ENCODE measurements at regions not wholly inside any gene's neighbourhood (a gene's known extent, or its start where the extent isn't known, plus 50 kb on each side); places are given as distances from the start of the nearest gene placed in this dataset.

GRCh38 chr4:13151194-13151593 lies 332.9 kb downstream of the RAB28 start:
- no peak for DNase-seq
- CTCF ChIA-PET = no interaction called here
- H3K27me3 Mint-ChIP-seq = no peaks in the 10 kb centered on the region

GRCh38 chr4:13143222-13144070 lies 340.7 kb downstream of the RAB28 start:
- CTCF ChIA-PET = no interaction called here
- Mint-ChIP-seq H3K27me3 (no peaks in the 10 kb centered on the region), H3K27ac (no peak overlapping the region), H3K9me3 (no peaks in the 10 kb centered on the region), H3K4me3 (no peak overlapping the region), H3K36me3 (no peaks in the 10 kb centered on the region), H3K4me1 (no peaks in the 10 kb centered on the region)
- DNase-seq = no peak

More at GRCh38 chr4:13151194-13151593, 332.9 kb downstream of the RAB28 start:
- no peak overlapping the region for H3K27ac Mint-ChIP-seq
- no peak overlapping the region for H3K4me3 Mint-ChIP-seq
- H3K9me3 Mint-ChIP-seq = no peaks in the 10 kb centered on the region
- H3K36me3 Mint-ChIP-seq = no peaks in the 10 kb centered on the region
- no peaks in the 10 kb centered on the region for H3K4me1 Mint-ChIP-seq

- H3K27ac Mint-ChIP-seq = no peak overlapping the region
- H3K4me1 Mint-ChIP-seq = no peaks in the 10 kb centered on the region
- H3K36me3 Mint-ChIP-seq = no peaks in the 10 kb centered on the region
- no peaks in the 10 kb centered on the region for H3K27me3 Mint-ChIP-seq
- H3K9me3 Mint-ChIP-seq = no peaks in the 10 kb centered on the region
- DNase-seq = no peak
- CTCF ChIA-PET = no interaction called here
- H3K4me3 Mint-ChIP-seq = no peak overlapping the region
These were observed 341.4 kb downstream of the RAB28 start for GRCh38 chr4:13142726-13143125.

- CTCF ChIA-PET = no interaction called here
- H3K4me3 Mint-ChIP-seq = no peak overlapping the region
- no peaks in the 10 kb centered on the region for H3K36me3 Mint-ChIP-seq
These were observed 341.9 kb downstream of the RAB28 start for GRCh38 chr4:13142191-13142590.

GRCh38 chr4:13137390-13137789 lies 346.8 kb downstream of the RAB28 start:
- Mint-ChIP-seq H3K27me3 (no peaks in the 10 kb centered on the region), H3K36me3 (no peaks in the 10 kb centered on the region), H3K4me1 (no peaks in the 10 kb centered on the region), H3K4me3 (no peak overlapping the region), H3K9me3 (no peaks in the 10 kb centered on the region), H3K27ac (no peak overlapping the region)
- DNase-seq = no peak
- CTCF ChIA-PET = no interaction called here

More at GRCh38 chr4:13142191-13142590, 341.9 kb downstream of the RAB28 start:
- Mint-ChIP-seq H3K27me3 (no peaks in the 10 kb centered on the region), H3K9me3 (no peaks in the 10 kb centered on the region), H3K27ac (no peak overlapping the region), H3K4me1 (no peaks in the 10 kb centered on the region)
- DNase-seq = no peak

GRCh38 chr4:13133700-13134099 lies 350.4 kb downstream of the RAB28 start:
- no peak overlapping the region for H3K4me3 Mint-ChIP-seq
- no peaks in the 10 kb centered on the region for H3K27me3 Mint-ChIP-seq
- DNase-seq = no peak
- CTCF ChIA-PET = no interaction called here
- H3K4me1 Mint-ChIP-seq = no peaks in the 10 kb centered on the region
- H3K36me3 Mint-ChIP-seq = no peaks in the 10 kb centered on the region
- H3K9me3 Mint-ChIP-seq = no peaks in the 10 kb centered on the region
- H3K27ac Mint-ChIP-seq = no peak overlapping the region

- DNase-seq = no peak
- Mint-ChIP-seq H3K4me3 (no peak overlapping the region), H3K9me3 (no peaks in the 10 kb centered on the region), H3K36me3 (no peaks in the 10 kb centered on the region), H3K27me3 (no peaks in the 10 kb centered on the region), H3K27ac (no peak overlapping the region), H3K4me1 (no peaks in the 10 kb centered on the region)
- CTCF ChIA-PET = no interaction called here
These were observed 353.3 kb downstream of the RAB28 start for GRCh38 chr4:13130848-13131247.

GRCh38 chr4:13129095-13129494 lies 355.0 kb downstream of the RAB28 start:
- Mint-ChIP-seq H3K27me3 (no peaks in the 10 kb centered on the region), H3K9me3 (no peaks in the 10 kb centered on the region)
- CTCF ChIA-PET = no interaction called here

GRCh38 chr4:13126976-13127910 lies 356.9 kb downstream of the RAB28 start:
- Mint-ChIP-seq H3K36me3 (no peaks in the 10 kb centered on the region), H3K4me3 (no peak overlapping the region), H3K9me3 (no peaks in the 10 kb centered on the region), H3K27ac (no peak overlapping the region), H3K27me3 (no peaks in the 10 kb centered on the region), H3K4me1 (no peaks in the 10 kb centered on the region)
- CTCF ChIA-PET = interaction anchor here (0.6 kb wide), 1 partner anchor 1130 kb away, joined by 3 read pairs; no protein-coding TSS in a partner anchor
- DNase-seq = no peak

More at GRCh38 chr4:13129095-13129494, 355.0 kb downstream of the RAB28 start:
- H3K36me3 Mint-ChIP-seq = no peaks in the 10 kb centered on the region
- H3K27ac Mint-ChIP-seq = no peak overlapping the region
- no peak overlapping the region for H3K4me3 Mint-ChIP-seq
- DNase-seq = no peak
- H3K4me1 Mint-ChIP-seq = no peaks in the 10 kb centered on the region

- no peak overlapping the region for H3K27ac Mint-ChIP-seq
- H3K4me3 Mint-ChIP-seq = no peak overlapping the region
- CTCF ChIA-PET = no interaction called here
- no peaks in the 10 kb centered on the region for H3K4me1 Mint-ChIP-seq
- H3K36me3 Mint-ChIP-seq = no peaks in the 10 kb centered on the region
- no peak for DNase-seq
- H3K9me3 Mint-ChIP-seq = no peaks in the 10 kb centered on the region
- H3K27me3 Mint-ChIP-seq = no peaks in the 10 kb centered on the region
These were observed 365.5 kb downstream of the RAB28 start for GRCh38 chr4:13118633-13119032.

- no peaks in the 10 kb centered on the region for H3K9me3 Mint-ChIP-seq
- H3K4me1 Mint-ChIP-seq = no peaks in the 10 kb centered on the region
- no peaks in the 10 kb centered on the region for H3K27me3 Mint-ChIP-seq
- DNase-seq = no peak
- H3K4me3 Mint-ChIP-seq = no peak overlapping the region
- H3K27ac Mint-ChIP-seq = no peak overlapping the region
- H3K36me3 Mint-ChIP-seq = no peaks in the 10 kb centered on the region
- CTCF ChIA-PET = no interaction called here
These were observed 367.0 kb downstream of the RAB28 start for GRCh38 chr4:13117185-13117584.

- no peak overlapping the region for H3K4me3 Mint-ChIP-seq
- no peaks in the 10 kb centered on the region for H3K9me3 Mint-ChIP-seq
These were observed 372.1 kb downstream of the RAB28 start for GRCh38 chr4:13112030-13112429.

GRCh38 chr4:13109536-13109935 lies 374.6 kb downstream of the RAB28 start:
- DNase-seq = no peak
- CTCF ChIA-PET = no interaction called here
- H3K27me3 Mint-ChIP-seq = no peaks in the 10 kb centered on the region
- H3K36me3 Mint-ChIP-seq = no peaks in the 10 kb centered on the region
- no peaks in the 10 kb centered on the region for H3K9me3 Mint-ChIP-seq
- no peak overlapping the region for H3K4me3 Mint-ChIP-seq
- H3K27ac Mint-ChIP-seq = no peak overlapping the region
- H3K4me1 Mint-ChIP-seq = no peaks in the 10 kb centered on the region

More at GRCh38 chr4:13112030-13112429, 372.1 kb downstream of the RAB28 start:
- Mint-ChIP-seq H3K27me3 (no peaks in the 10 kb centered on the region), H3K36me3 (no peaks in the 10 kb centered on the region), H3K27ac (no peak overlapping the region), H3K4me1 (no peaks in the 10 kb centered on the region)
- CTCF ChIA-PET = no interaction called here
- no peak for DNase-seq

GRCh38 chr4:13108096-13108495 lies 376.0 kb downstream of the RAB28 start:
- no peaks in the 10 kb centered on the region for H3K4me1 Mint-ChIP-seq
- CTCF ChIA-PET = no interaction called here
- H3K9me3 Mint-ChIP-seq = no peaks in the 10 kb centered on the region
- no peaks in the 10 kb centered on the region for H3K36me3 Mint-ChIP-seq
- H3K27me3 Mint-ChIP-seq = no peaks in the 10 kb centered on the region
- no peak overlapping the region for H3K27ac Mint-ChIP-seq
- DNase-seq = no peak
- no peak overlapping the region for H3K4me3 Mint-ChIP-seq

All from activated naive CD4-positive, alpha-beta T cell treated with anti-CD3 and anti-CD28 coated beads, Interleukin-2, amount 10 ng/mL, durations not matched to agents 7 days and 5 days (primary cell).